Neural cell (in vitro differentiated cells): ENCODE measurements at regions not wholly inside any gene's neighbourhood (a gene's known extent, or its start where the extent isn't known, plus 50 kb on each side); places are given as distances from the start of the nearest gene placed in this dataset.

ENCODE experiments used
- H2AFZ ChIP-seq: fragments of 200-600, 300-800 bp; sonication (generic), shearing (Covaris generic); 2 replicates; pipeline ENCODE4 v1.6.0; 2014; ENCODE audit warnings: low read depth, mild to moderate bottlenecking, antibody characterized with exemption, low read length, moderate library complexity
- H3F3A ChIP-seq: fragments of 200-600 bp; shearing (Covaris generic); 2 replicates; pipeline ENCODE4 v1.6.1; 2016; ENCODE audit warnings: mild to moderate bottlenecking, moderate library complexity, mixed read lengths, antibody characterized with exemption, low read length; ENCODE audit not compliant: insufficient read depth, poor library complexity, severe bottlenecking
- H3K27ac ChIP-seq: fragments of 200-600, 300-800 bp; sonication (generic), shearing (Covaris generic); 2 replicates; pipeline ENCODE4 v1.5.1; 2014; ENCODE audit warnings: mild to moderate bottlenecking, low read length, moderate library complexity
- H3K27me3 ChIP-seq: fragments of 300-800, 200-600 bp; sonication (generic), shearing (Covaris generic); 2 replicates; pipeline ENCODE4 v1.6.0; 2014; ENCODE audit warnings: mild to moderate bottlenecking, low read depth, low read length, moderate library complexity; ENCODE audit not compliant: insufficient read depth
- H3K36me3 ChIP-seq: fragments of 300-800, 200-600 bp; sonication (generic), shearing (Covaris generic); 2 replicates; pipeline ENCODE4 v1.5.1; 2014; ENCODE audit warnings: mild to moderate bottlenecking, antibody characterized with exemption, low read length, moderate library complexity; ENCODE audit not compliant: insufficient read depth
- H3K4me2 ChIP-seq: fragments of 300-800, 200-600 bp; sonication (generic), shearing (Covaris generic); 2 replicates; pipeline ENCODE4 v1.6.0; 2014; ENCODE audit warnings: mild to moderate bottlenecking, low read length
- H3K4me3 ChIP-seq: fragments of 300-800, 200-600 bp; sonication (generic), shearing (Covaris generic); 2 replicates; pipeline ENCODE4 v1.5.1; 2014; ENCODE audit warnings: mild to moderate bottlenecking, low read length, moderate library complexity
- H3K79me2 ChIP-seq: fragments of 200-600 bp; shearing (Covaris generic); replicated peaks from 2 replicates; pipeline ENCODE4 v1.6.0; 2014; ENCODE audit warnings: mild to moderate bottlenecking, low read length, moderate library complexity; ENCODE audit not compliant: insufficient read depth
- H3K9ac ChIP-seq: fragments of 300-800, 200-600 bp; sonication (generic), shearing (Covaris generic); 2 replicates; pipeline ENCODE4 v1.6.1; 2016; ENCODE audit warnings: mild to moderate bottlenecking, low read length, mixed read lengths
- H3K9me2 ChIP-seq: fragments of 200-600 bp; shearing (Covaris generic); 2 replicates; pipeline ENCODE4 v1.6.1; 2016; ENCODE audit warnings: mild to moderate bottlenecking, low read length, mixed read lengths; ENCODE audit not compliant: insufficient read depth
- H3K9me3 ChIP-seq: fragments of 200-600, 300-800 bp; sonication (generic), shearing (Covaris generic); 2 replicates; pipeline ENCODE4 v1.6.1; 2016; ENCODE audit warnings: mild to moderate bottlenecking, mixed run types, low read length, moderate library complexity, mixed read lengths
- H4K20me1 ChIP-seq: fragments of 200-600 bp; shearing (Covaris generic); 2 replicates; pipeline ENCODE4 v1.6.1; 2016; ENCODE audit warnings: mild to moderate bottlenecking, mixed run types; ENCODE audit not compliant: insufficient read depth
- CTCF ChIP-seq: fragments of 450-650 bp; IDR thresholded peaks from 2 replicates; pipeline ENCODE4 v1.5.1; 2014; ENCODE audit warnings: antibody characterized with exemption, mild to moderate bottlenecking, moderate library complexity; ENCODE audit not compliant: poor library complexity, severe bottlenecking
- EP300 ChIP-seq: fragments of 450-650 bp; conservative IDR thresholded peaks from 2 replicates; pipeline ENCODE4 v1.6.1; 2014; ENCODE audit warnings: antibody characterized with exemption, mild to moderate bottlenecking, moderate library complexity; ENCODE audit not compliant: poor library complexity, severe bottlenecking
- EZH2 ChIP-seq: fragments of 200-600, 300-800 bp; shearing (Covaris generic), sonication (generic); IDR thresholded peaks from 2 replicates; pipeline ENCODE4 v1.6.1; 2014; ENCODE audit warnings: antibody characterized with exemption, low read length, borderline replicate concordance, mild to moderate bottlenecking; ENCODE audit not compliant: insufficient read depth, poor library complexity, severe bottlenecking
- MXI1 ChIP-seq: fragments of 450-650 bp; conservative IDR thresholded peaks from 2 replicates; pipeline ENCODE4 v1.6.1; 2014; ENCODE audit warnings: antibody characterized with exemption, mild to moderate bottlenecking; ENCODE audit not compliant: poor library complexity, severe bottlenecking
- POLR2AphosphoS5 ChIP-seq: IDR thresholded peaks from 2 replicates; pipeline ENCODE4 v1.6.1; 2012
- RAD21 ChIP-seq: fragments of 450-650 bp; conservative IDR thresholded peaks from 2 replicates; pipeline ENCODE4 v1.6.1; 2014; ENCODE audit warnings: antibody characterized with exemption, mild to moderate bottlenecking, moderate library complexity
- REST ChIP-seq: IDR thresholded peaks from 2 replicates; pipeline ENCODE4 v1.6.1; 2012; ENCODE audit warnings: borderline replicate concordance
- SMC3 ChIP-seq: fragments of 450-650 bp; conservative IDR thresholded peaks from 2 replicates; pipeline ENCODE4 v1.6.1; 2014; ENCODE audit warnings: antibody characterized with exemption, mild to moderate bottlenecking, moderate library complexity; ENCODE audit not compliant: poor library complexity
- TAF1 ChIP-seq: IDR thresholded peaks from 2 replicates; pipeline ENCODE4 v1.6.1; 2012; ENCODE audit warnings: low read depth

- Histone ChIP-seq H3K27me3 (no peaks in the 10 kb centered on the region), H3K9me3 (no peaks in the 10 kb centered on the region), H3K9ac (no peak overlapping the region), H4K20me1 (no peaks in the 10 kb centered on the region), H3K9me2 (no peaks in the 10 kb centered on the region), H3K4me3 (no peak overlapping the region), H3F3A (no peaks in the 10 kb centered on the region), H3K4me2 (no peak overlapping the region), H3K79me2 (no peaks in the 10 kb centered on the region), H3K36me3 (no peaks in the 10 kb centered on the region), H2AFZ (no peak overlapping the region), H3K27ac (no peak overlapping the region)
- no peak for TF ChIP-seq CTCF
- no peak for TF ChIP-seq EP300
- no peak for TF ChIP-seq SMC3
- TF ChIP-seq MXI1 = no peak
- no peak for TF ChIP-seq EZH2
- TF ChIP-seq POLR2AphosphoS5 = no peak
- TF ChIP-seq TAF1 = no peak
- TF ChIP-seq REST = no peak
- no peak for TF ChIP-seq RAD21
These were observed 79.8 kb upstream of the HMCN1 start for GRCh38 chr1:185654199-185654951.

- no peak overlapping the region for H3K9ac ChIP-seq
These were observed 80.6 kb upstream of the HMCN1 start for GRCh38 chr1:185653615-185654014.

More at GRCh38 chr1:185653615-185654014, 80.6 kb upstream of the HMCN1 start:
- Histone ChIP-seq H3K27ac (no peak overlapping the region), H3K9me2 (no peaks in the 10 kb centered on the region), H3K36me3 (no peaks in the 10 kb centered on the region), H3K27me3 (no peaks in the 10 kb centered on the region), H4K20me1 (no peaks in the 10 kb centered on the region), H3F3A (no peaks in the 10 kb centered on the region), H3K4me2 (no peak overlapping the region), H2AFZ (no peak overlapping the region), H3K79me2 (no peaks in the 10 kb centered on the region), H3K9me3 (no peaks in the 10 kb centered on the region), H3K4me3 (no peak overlapping the region)
- no peak for TF ChIP-seq RAD21
- TF ChIP-seq CTCF = no peak
- no peak for TF ChIP-seq EZH2
- no peak for TF ChIP-seq SMC3
- TF ChIP-seq POLR2AphosphoS5 = no peak
- TF ChIP-seq EP300 = no peak
- no peak for TF ChIP-seq TAF1
- TF ChIP-seq REST = no peak
- TF ChIP-seq MXI1 = no peak
